ENCODE measurements at regions not wholly inside any gene's neighbourhood (a gene's known extent, or its start where the extent isn't known, plus 50 kb on each side); places are given as distances from the start of the nearest gene placed in this dataset.

DNA sequence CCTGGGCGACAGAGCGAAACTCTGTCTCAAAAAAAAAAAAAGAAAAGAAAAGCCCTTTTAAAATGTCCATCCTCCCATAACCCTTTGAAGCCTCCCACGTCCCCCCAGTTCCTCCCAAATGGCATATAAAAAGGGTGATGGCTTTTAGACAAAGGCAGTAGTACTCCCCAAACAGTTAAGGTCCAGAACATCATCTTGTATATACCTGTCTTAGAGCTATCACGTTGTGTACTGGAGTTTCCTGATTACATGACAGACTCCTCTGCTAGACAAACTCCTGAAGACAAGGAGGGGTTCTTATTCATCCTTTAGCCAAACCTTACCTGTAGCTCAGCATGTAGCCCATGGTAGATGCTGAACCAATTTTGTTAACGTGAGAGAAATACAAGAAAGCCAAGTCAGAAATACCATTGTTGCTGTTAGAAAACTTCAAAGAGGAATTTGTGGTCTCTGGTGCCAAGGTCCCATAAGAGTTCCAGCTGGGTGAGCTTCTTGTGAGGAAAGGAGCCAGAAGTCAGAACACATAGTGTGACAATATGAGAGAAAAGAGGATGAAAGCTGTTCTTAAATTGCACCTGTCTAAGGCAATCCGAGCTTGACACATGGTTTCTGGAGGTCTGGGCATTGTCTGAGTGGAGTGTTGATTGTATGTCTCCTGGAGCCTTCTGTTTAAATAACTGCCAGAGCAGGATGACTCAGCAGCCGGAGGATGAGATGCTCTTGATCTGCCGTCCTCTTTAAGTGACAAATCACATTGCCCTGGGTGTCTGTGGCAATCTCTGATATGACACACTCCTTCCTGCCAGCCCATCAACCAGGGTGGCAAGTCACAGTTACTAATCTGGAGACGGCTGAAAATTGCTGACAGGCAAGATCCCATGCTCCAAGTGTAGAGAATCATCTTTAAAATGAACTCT, 69.1 kb downstream of the ARRDC3 start:
- TF ChIP-seq, protein P1, sequence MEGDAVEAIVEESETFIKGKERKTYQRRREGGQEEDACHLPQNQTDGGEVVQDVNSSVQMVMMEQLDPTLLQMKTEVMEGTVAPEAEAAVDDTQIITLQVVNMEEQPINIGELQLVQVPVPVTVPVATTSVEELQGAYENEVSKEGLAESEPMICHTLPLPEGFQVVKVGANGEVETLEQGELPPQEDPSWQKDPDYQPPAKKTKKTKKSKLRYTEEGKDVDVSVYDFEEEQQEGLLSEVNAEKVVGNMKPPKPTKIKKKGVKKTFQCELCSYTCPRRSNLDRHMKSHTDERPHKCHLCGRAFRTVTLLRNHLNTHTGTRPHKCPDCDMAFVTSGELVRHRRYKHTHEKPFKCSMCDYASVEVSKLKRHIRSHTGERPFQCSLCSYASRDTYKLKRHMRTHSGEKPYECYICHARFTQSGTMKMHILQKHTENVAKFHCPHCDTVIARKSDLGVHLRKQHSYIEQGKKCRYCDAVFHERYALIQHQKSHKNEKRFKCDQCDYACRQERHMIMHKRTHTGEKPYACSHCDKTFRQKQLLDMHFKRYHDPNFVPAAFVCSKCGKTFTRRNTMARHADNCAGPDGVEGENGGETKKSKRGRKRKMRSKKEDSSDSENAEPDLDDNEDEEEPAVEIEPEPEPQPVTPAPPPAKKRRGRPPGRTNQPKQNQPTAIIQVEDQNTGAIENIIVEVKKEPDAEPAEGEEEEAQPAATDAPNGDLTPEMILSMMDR (IDR thresholded peaks at IDR 0.05): no peak
- TF ChIP-seq POLR2A (IDR thresholded peaks at IDR 0.05): peak; percentile 65
